Stimulated activated CD4-positive, alpha-beta T cell treated with anti-CD3 and anti-CD28 coated beads, Interleukin-15, amount 100 ng/mL, for 1 hour (primary cell): ENCODE measurements at regions not wholly inside any gene's neighbourhood (a gene's known extent, or its start where the extent isn't known, plus 50 kb on each side); places are given as distances from the start of the nearest gene placed in this dataset.

Experiments used
- DNase-seq, 2 donors: peaks; one replicate each; pipeline ENCODE4 v3.0.0-alpha.2; 2020; ENCODE audit warnings: low read depth in 1 of 2, low spot score in 1 of 2

DNA sequence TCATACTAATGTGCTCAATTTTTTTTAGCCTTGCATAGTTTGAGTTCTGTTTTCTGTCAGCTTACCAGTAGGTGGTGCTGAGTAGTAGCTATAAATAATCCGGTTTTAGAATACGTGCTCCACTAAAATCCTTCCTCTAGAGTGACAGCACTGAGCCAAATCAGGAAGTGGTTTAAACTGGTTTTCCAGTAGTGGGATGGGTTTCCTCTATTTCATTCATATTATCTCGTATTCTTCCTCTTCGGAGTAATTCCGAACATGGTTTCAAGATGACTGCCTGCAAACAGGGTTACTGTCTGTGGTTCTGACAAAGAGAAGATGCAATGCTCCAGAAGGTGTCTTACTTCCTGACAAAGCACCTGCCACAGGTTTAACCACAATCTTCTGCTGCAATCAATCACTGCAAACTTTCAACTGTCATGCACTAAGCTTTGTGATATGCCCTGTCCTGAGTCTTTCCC is 496.9 kb upstream of the VRK2 start:
- no peak for DNase-seq

- no peak for DNase-seq
Observed at GRCh38 chr2:57550912-57551311, 495.7 kb upstream of the VRK2 start.

DNA sequence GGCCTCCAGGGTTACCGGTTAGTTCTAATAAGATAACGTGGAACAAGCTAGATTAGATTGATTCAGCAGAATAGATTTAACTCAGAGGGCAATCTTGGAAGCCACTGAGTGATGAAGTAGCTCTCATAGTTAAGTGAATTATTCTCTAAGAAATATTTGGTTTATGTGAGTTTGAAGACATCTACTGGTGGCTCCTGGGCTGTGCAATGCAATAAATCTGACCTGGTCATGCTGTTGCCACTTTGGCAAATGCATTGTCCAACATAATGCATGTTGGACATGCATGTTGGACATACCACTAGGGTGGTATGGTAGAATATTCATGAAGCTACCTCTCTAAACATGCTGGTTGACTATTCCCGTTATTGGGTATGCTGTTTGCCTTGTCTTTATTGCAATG is 493.7 kb upstream of the VRK2 start:
- DNase-seq = no peak

GRCh38 chr2:57554348-57554747 is 492.3 kb upstream of the VRK2 start:
- DNase-seq = no peak

DNA sequence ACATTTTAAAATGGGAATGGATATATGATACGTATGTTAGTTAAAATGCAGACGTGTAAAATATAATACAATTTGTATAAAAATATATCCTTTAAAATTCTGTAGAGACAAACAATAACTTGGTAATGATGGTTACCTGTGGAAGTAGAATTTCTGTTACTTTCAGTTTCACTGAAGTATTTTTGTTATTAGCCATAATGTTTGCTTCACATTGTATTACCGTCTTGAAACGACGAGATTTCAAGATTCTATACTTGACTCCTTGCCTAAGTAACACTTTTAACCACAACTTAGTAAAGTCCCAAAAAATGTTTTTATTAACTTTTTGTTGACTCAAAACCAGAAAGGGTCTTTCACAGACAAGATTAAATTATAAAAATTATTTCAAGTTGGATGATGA is 488.3 kb upstream of the VRK2 start:
- DNase-seq = no peak

DNA sequence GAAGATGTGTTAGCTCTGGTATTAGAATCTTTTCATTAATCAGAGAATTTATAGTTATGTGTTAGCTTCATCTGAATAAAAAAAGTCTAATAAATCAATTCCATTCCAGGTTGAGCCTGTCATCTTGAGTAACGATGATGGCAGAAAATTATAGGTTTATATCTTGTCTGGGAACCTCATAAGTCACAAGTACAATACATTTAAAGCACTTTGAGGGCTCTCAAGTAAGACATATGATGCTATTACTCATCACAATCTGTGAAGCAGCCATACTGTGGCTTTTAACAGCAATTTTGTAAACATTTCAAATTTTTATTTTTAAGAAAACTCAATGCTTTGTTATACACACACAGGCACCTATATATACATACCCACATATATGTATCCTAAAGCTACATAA is 484.1 kb upstream of the VRK2 start:
- no peak for DNase-seq

GRCh38 chr2:57563015-57563414 is 483.6 kb upstream of the VRK2 start:
- DNase-seq = no peak

DNA sequence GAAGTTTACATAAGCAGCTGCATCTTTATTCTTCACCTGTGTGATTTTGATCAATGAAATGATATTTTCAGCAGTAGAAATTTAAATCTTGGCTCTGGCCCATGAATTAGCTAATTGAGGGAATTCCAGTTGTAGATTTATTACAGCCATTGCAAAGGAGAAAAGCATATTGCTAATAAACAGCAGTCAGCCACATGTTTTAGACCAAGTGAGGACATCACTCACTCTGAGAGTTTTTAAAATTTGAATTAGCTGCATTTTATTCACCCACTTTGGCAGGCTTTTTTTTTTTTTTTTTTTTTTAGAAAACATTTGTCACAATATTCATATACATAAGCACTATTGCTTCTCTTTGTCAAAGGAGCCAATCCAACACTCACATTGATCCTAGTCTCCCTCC is 479.4 kb upstream of the VRK2 start:
- DNase-seq = no peak

DNA sequence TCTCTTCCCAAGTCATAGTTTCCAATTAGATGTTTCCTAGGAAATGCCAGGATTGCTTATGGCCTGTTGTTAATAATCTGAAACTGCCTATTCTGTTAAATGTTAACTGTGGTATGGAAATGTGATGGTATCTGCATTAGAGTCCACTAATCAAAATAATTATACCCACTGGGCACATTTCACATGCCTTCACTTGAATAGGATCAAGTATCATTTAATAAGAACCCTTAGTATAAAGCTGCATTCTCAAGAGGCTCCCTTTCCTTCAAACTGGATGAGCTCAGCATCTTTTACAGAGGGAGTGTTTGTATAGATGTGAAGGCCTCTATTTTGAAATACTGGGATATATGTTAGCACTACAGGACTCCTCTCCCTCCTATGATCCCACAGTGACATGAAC is 477.2 kb upstream of the VRK2 start:
- no peak for DNase-seq

DNA sequence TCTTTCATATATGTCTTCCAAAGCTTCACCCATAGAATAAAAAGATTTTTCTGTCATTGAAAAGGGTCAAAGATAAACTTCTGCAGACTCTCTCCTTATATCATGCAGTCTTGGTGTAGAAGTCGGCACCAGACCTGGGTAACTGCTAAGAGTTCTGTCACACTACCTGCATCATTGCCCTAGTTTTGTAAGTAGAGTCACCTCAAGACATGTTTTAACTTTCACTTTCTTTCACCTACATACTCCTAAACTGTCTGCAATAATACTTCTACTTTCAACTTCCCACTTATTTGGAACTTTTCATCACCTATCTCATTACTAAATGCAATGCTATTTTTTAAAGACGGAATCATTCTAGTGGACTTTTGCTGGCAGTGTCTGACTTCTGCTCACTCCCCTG is 475.6 kb upstream of the VRK2 start:
- DNase-seq = no peak

DNA sequence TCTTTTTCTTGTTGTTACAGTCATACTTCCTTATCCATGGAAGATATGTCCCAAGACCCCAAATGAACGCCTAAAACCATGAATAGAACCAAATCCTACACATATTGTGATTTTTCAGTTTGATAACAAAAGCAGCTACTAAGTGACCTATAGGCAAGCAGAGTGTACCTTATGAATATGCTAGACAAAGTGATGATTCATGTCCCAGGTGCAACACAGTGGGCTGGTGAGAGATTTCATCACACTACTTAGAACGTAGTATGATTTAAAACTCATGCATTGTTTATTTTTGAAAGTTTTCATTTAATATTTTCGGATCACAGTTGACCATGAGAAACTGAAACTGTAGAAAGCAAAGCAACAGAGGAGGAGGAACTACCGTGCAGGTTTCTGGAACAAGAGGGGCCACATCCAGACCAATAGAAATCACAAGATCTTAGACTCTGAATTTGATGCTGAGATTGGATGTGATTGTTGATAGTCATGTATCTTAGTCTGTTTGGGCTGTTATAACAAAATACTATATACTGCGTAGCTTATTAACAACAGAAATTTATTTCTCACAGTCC is 470.8 kb upstream of the VRK2 start:
- no peak for DNase-seq

- DNase-seq = no peak
Observed at GRCh38 chr2:57576983-57577382, 469.6 kb upstream of the VRK2 start.

GRCh38 chr2:57597940-57598339 is 448.7 kb upstream of the VRK2 start:
- DNase-seq = no peak

GRCh38 chr2:57598551-57598950 is 448.1 kb upstream of the VRK2 start:
- DNase-seq = no peak

DNA sequence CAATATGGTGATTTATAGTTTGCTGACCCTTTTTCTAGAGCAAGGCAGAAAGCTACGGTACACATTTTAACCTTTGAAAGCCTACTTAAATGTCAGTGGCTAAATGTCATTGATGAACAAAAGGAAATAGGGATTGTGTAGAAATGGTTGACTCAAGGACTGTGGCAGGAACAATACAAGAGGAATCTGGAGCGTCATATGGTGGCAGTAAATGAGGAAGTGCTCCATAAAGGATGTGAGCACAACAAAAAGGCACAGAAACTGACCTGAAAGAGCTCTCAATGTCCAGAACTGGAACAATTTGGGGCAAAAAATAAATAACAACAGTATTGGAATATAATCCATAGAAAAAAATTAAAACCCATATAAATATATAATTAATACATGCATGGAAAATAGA is 443.9 kb upstream of the VRK2 start:
- no peak for DNase-seq

GRCh38 chr2:57614988-57615387 is 431.6 kb upstream of the VRK2 start:
- DNase-seq = no peak

DNA sequence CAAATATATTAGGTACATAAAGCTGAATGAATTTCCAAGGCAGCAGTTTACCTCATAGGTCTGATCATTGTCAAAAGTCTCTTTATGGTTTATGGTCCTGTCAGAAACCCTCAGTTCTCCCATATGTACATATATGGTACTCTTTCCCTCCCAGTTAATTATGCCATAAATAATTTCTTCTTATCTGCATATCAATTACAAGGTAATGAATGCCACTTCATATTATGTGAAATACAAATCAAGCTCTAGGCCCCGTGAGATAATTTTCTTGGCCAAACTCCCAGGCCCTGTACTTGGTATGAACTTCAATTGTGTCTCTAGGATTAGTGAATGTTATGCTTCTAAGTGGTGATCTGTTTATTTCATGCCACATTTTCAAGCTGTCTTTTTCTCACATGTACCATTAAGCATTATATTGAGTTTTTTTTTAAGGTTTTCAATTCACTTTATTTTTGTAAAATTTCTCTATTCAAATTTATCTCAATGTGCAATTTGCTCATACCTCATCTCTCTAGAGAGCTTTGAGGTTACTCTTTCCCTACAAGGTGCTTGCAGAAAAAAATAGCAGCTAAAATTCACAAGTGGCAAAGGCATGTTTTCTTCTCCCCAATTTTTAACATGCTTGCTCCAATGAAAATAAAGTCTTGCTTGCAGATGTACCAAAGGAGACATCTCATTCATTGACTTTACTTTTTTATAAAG is 430.6 kb upstream of the VRK2 start:
- no peak for DNase-seq

- DNase-seq = no peak
Observed at GRCh38 chr2:57617318-57617717, 429.3 kb upstream of the VRK2 start.

DNA sequence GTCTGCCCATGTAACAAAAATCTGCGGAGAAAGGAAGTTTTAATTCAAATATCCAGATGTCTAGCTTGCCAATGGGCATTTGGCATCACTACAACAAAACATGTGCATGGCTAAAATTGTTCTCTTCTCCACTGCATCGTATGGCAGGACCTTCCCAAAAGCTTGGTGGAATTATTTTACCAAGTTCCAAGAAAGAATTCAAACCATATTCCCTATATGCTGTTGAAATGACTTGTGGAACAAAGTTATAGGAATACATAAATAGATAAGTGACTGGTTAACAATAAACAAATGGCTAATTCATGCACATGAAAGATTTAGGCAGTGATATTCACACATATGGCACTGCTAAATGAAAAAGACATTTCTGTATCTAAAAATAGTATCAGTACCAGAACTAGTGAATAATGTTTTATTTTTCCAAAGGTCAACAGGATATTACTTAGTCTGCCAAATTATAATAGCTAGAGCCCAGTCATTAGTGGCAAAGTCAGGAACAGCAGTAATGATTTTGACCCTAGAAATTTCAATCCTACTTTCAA is 425.4 kb upstream of the VRK2 start:
- no peak for DNase-seq

DNA sequence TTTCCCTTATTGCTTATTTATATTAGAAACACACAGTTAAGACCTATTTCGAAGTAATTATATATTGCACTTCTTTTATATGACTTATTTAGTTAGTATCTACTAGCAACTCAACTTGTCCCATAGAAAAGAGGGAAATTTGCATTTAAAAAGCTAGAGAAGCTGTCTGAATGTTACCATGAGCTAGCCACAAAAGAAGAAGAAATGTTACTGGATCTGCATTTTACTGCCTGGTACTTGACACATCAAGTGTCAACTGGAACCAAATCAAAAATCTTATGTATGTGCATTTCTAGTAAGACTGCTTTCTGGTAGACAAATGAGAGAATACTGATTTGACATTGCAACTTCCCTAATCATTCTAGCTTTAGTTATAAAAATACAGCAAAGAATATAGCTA is 424.6 kb upstream of the VRK2 start:
- DNase-seq = no peak

- DNase-seq = no peak
Observed at GRCh38 chr2:57656198-57656597, 390.4 kb upstream of the VRK2 start.

DNA sequence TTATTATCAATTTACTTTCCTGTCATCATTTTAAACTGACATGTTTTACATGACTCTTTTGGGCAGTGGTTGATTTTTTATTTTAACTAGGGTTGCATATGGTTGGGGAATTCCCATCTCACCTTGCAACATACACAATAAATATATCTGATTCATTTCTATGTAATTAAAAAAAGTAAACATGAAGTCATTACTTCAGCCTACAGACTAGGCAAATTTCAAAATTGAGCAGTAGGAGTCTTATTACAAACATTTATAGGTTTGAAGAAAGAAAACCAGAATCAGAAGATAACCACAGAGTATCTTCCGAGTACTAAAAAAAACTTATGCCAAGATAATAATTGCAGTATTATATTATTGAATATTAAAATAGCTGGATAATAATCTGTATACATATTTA is 377.0 kb upstream of the VRK2 start:
- no peak for DNase-seq

DNA sequence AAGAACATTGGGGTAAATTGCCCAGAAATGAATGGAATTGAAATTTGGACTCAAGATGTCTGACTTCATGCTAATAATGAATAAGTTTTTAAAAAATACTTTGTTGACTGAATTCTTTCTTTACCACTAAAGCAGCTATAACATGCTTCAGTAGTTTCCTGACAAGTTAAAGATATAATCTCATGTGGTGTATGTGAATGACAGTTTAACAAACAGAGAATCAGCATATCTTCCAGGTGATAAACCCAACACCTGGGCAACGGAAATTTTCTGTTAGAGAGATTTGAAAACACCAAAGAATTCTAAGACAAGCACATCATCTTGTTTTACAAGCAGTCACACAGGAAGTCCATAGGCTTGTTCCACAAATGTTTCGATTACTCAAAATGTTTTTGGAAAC is 372.6 kb upstream of the VRK2 start:
- DNase-seq = no peak
